ENCODE measurements at regions not wholly inside any gene's neighbourhood (a gene's known extent, or its start where the extent isn't known, plus 50 kb on each side); places are given as distances from the start of the nearest gene placed in this dataset.
"Not testable (repeated sequence)": the region's sequence is repeated elsewhere in the genome, so short reads cannot be mapped to it uniquely, and the experiment has no call there.

GRCh38 chr11:21933095-21933494 is 259.8 kb upstream of the ANO5 start:
- peak; percentile 1 for DNase-seq

GRCh38 chr11:21944577-21944976 is 248.3 kb upstream of the ANO5 start:
- DNase-seq: no peak

GRCh38 chr11:21948876-21949275 is 244.0 kb upstream of the ANO5 start:
- DNase-seq: no peak

GRCh38 chr11:21949763-21950413 is 243.0 kb upstream of the ANO5 start:
- DNase-seq: no peak

GRCh38 chr11:21963013-21963412 is 229.9 kb upstream of the ANO5 start:
- no peak for DNase-seq

- no peak for DNase-seq
Measured at GRCh38 chr11:21965221-21965620, 227.7 kb upstream of the ANO5 start.

- no peak for DNase-seq
Measured at GRCh38 chr11:21968702-21969101, 224.2 kb upstream of the ANO5 start.

GRCh38 chr11:21969841-21970240 is 223.0 kb upstream of the ANO5 start:
- no peak for DNase-seq

GRCh38 chr11:21975242-21975641 is 217.6 kb upstream of the ANO5 start:
- DNase-seq: no peak

GRCh38 chr11:21976210-21976609 is 216.7 kb upstream of the ANO5 start:
- DNase-seq: no peak

GRCh38 chr11:21983431-21983830 is 209.5 kb upstream of the ANO5 start:
- DNase-seq: no peak

- DNase-seq: no peak
Measured at GRCh38 chr11:21986361-21986760, 206.5 kb upstream of the ANO5 start.

GRCh38 chr11:21987261-21987660 is 205.6 kb upstream of the ANO5 start:
- DNase-seq: no peak

GRCh38 chr11:21988477-21988876 is 204.4 kb upstream of the ANO5 start:
- no peak for DNase-seq

- DNase-seq: not testable (repeated sequence)
Measured at GRCh38 chr11:22001803-22002202, 191.1 kb upstream of the ANO5 start.

GRCh38 chr11:22006901-22007300 is 186.0 kb upstream of the ANO5 start:
- no peak for DNase-seq

- DNase-seq: no peak
Measured at GRCh38 chr11:22031791-22032190, 161.1 kb upstream of the ANO5 start.

GRCh38 chr11:22037505-22037904 is 155.4 kb upstream of the ANO5 start:
- DNase-seq: no peak

GRCh38 chr11:22041039-22041438 is 151.8 kb upstream of the ANO5 start:
- no peak for DNase-seq

GRCh38 chr11:22042081-22042480 is 150.8 kb upstream of the ANO5 start:
- DNase-seq: no peak

GRCh38 chr11:22044126-22044525 is 148.8 kb upstream of the ANO5 start:
- DNase-seq: no peak

- DNase-seq: no peak
Measured at GRCh38 chr11:22049276-22049675, 143.6 kb upstream of the ANO5 start.

GRCh38 chr11:22065472-22065871 is 127.4 kb upstream of the ANO5 start:
- no peak for DNase-seq

- no peak for DNase-seq
Measured at GRCh38 chr11:22069844-22070243, 123.0 kb upstream of the ANO5 start.

- no peak for DNase-seq
Measured at GRCh38 chr11:22076271-22076930, 116.5 kb upstream of the ANO5 start.
